ENCODE measurements at regions not wholly inside any gene's neighbourhood (a gene's known extent, or its start where the extent isn't known, plus 50 kb on each side); places are given as distances from the start of the nearest gene placed in this dataset.

DNA sequence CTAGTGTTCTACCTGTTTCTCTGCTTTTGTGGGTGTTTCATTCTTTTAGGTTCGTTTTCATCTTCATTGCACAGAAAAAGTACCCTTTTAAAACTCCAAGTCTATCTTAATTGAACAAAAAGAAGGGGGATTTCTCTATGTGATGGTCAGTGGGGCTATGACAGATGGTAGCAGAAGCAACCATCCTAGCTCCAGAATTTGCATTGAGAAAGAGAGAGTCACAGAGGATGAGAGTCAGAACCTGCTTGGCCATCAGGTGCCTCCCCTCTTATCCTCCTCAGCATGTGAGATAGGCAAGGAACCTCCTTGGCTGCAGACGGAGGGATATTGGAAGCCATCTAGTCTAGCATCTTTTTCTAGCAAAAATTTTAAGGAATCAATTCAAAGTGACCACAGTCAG lies 398.0 kb upstream of the DCC start:
- DNase-seq: no peak

DNA sequence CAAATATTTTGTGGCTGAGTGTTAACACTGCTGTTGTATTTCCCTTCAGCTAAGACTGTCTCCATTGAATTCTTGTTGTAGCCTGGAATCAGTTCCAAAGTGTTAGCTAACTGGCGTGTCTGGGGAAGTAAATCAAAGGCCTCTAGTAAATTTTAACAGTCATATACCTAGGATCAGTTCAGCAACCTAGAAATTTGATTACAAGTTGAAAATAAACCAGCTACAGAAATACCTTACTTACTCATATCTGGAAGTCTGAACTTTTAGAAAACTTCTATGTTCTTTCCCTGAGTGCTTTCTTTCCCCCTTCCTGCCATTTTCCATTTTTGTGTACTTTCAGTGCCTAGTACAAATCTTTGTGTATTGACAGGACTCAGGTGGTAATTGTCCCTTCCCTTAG lies 396.7 kb upstream of the DCC start:
- DNase-seq: no peak

- DNase-seq: no peak
These were observed 393.1 kb upstream of the DCC start for GRCh38 chr18:51946946-51947345.

GRCh38 chr18:51952844-51953243 lies 387.2 kb upstream of the DCC start:
- no peak for DNase-seq

DNA sequence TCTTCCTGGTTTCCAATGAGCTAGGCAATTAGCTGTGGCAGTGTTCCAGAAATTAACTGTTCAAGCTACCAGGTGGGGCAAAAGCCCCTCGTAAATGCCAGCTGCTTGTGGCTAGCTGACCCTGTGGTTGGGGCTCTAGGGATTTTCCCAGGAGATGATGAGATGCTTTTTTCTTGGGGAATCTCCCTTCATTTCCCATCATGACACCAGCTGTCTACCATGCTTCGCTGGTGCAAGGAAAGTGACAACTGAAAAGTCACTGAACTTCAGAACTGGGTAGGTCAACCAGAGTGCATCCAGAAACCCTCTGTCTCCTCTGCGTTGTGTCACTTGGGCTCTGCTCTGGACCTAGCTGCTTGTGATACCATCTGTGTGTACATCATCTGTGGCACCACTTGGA lies 386.5 kb upstream of the DCC start:
- DNase-seq: no peak

DNA sequence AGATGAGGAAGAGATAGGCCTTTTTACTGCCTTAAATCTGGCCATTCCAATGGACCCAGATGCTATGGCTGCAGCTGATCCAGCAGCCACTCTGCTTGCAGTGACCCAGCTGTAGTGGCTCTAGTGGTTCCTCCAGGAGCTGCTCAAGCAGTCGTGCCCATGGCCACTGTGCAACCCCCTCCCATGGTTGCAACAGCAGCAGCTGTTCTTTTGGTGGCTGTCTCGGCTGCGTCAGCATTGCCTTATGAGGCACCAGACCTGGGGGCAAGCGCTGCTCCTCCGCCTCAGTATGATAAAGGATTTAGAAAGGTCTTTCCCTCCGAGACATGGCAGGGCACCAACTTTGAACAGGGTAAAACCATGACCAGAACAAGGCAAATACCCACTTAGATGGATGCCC lies 384.9 kb upstream of the DCC start:
- DNase-seq: no peak

GRCh38 chr18:51957001-51957400 lies 383.0 kb upstream of the DCC start:
- DNase-seq: no peak

DNA sequence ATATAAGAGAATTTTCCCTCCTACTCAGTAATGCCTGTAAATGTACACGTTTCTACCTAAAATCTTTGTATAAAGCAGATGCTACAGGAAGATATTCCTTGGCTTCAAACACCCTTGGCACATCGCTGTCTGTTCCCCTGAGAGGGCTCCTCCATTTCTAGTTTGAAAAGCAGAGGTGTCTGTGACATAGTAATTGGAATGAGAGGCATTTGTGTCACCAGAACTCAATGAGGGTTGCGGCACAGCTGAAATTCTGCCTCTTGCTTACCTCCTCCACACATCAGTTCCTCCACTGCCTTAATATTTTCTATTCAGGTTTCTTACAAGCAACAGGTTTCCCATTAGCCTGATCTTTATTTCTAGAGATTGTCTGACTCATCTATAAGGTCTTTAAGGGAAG lies 359.9 kb upstream of the DCC start:
- DNase-seq: no peak

- DNase-seq: no peak
These were observed 351.7 kb upstream of the DCC start for GRCh38 chr18:51988277-51988676.

- no peak for DNase-seq
These were observed 342.9 kb upstream of the DCC start for GRCh38 chr18:51997129-51997528.

DNA sequence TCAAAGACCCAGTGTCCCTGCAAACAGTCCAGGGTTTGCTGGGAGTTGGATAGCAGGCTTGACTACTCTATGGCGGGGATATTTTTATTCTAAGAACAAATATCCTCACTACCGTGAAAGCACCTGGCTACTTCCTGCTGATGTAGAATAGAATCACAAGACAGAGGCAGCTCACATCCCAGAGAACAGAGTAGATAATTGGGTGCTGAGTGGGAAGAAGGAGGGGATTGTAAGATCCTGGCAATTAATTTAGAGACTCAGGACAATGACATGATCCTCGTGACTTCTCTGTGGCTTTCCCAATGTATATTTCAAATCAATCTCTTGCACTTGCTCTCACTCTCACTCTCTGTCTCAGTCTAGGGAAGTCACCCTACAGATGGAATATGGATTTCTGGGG lies 341.9 kb upstream of the DCC start:
- no peak for DNase-seq

GRCh38 chr18:51998711-51999110 lies 341.3 kb upstream of the DCC start:
- DNase-seq: no peak

DNA sequence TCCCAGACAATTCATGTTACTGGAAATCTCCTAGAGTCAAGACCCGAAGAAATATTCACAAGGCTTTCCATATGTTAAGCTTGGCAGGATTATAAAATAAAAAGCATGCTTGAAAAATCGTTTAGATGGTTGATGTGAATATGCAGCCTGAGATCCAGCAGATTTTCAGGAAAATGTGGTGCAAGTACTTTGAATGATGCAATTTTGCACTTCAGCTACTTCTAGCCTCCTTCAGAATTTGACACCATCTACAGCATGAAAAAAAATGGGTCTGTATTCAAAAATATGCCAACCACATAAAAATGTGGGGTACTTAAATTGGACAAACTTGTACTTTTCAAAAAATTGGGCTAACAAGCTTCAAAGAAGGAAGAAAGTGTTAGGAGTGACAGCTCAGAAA lies 340.6 kb upstream of the DCC start:
- no peak for DNase-seq

DNA sequence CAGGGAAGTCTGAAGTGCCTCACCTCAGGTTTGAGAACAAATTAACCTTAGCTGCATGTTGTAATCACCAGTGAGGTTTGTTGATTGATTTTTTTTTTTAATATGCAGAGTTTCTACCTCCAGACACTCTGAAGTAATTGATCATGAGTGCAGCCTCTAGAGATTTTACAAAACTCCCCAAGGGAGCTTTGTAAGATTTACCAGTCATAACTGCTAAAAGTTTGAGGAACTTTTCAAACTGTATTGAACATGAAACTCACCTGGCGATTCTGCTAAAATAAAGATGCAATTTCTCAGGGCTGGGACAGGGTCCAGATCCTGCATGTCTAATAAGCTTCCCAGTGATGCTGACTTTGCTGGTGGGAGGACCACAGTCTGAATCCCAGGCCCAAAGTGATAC lies 339.6 kb upstream of the DCC start:
- no peak for DNase-seq

GRCh38 chr18:52001106-52001505 lies 338.9 kb upstream of the DCC start:
- no peak for DNase-seq

GRCh38 chr18:52002600-52002999 lies 337.4 kb upstream of the DCC start:
- no peak for DNase-seq

- no peak for DNase-seq
These were observed 332.9 kb upstream of the DCC start for GRCh38 chr18:52007105-52007504.

- DNase-seq: no peak
These were observed 331.7 kb upstream of the DCC start for GRCh38 chr18:52008330-52008729.

- no peak for DNase-seq
These were observed 331.3 kb upstream of the DCC start for GRCh38 chr18:52008736-52009135.

GRCh38 chr18:52009958-52010357 lies 330.0 kb upstream of the DCC start:
- DNase-seq: no peak

DNA sequence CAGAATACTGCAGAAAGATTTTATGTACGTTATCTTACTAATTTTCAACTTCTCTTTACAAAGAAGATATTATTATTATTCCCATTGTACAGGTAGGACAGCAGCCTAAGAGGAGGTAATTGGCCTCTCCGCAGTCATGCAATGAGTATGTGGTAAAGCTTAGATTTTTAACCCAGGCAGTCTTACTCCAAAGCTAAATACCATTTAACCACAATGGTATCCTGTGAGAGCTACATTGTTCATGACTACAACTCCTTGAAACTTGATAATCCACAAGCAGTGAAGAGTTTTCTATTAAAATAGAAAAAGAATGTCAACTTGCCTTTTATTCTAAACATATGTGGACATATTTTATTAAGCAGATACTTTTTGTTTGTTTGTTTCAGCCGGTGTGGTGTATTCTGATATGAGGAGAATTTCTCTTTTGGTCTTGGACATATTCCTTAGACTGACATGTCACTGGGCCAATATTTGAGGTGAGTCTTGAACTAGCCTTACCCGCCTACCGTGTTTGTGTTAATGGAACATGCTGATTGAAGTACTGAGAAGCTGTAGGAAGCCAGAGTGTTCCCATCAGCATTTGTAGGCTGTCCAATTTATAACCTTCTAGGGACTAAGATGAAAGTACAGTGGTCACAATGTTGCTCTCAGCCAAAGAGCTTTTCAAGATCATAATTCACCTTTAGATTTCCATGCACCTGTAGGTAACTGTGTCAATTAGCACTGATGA lies 293.9 kb upstream of the DCC start:
- DNase-seq: no peak

DNA sequence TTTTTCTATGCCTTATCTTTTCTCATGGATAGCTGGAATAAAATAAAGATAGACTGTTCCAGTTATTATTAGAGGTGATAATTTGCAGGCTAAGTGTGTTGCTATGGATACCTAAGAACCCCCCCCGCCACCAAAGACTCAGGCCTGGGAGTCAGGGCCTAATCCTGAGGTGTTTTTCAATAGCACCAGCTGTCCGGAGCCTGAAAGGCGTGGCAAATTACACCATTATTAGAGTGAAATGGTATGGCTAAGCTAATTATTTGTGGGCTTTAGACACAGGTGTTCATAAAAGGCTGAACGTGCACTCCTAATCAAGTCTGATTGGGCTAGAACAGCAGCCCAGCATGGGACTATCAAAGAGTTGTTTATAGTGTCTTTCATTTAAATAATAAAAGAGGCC lies 293.2 kb upstream of the DCC start:
- no peak for DNase-seq

- no peak for DNase-seq
These were observed 285.7 kb upstream of the DCC start for GRCh38 chr18:52054324-52054723.

DNA sequence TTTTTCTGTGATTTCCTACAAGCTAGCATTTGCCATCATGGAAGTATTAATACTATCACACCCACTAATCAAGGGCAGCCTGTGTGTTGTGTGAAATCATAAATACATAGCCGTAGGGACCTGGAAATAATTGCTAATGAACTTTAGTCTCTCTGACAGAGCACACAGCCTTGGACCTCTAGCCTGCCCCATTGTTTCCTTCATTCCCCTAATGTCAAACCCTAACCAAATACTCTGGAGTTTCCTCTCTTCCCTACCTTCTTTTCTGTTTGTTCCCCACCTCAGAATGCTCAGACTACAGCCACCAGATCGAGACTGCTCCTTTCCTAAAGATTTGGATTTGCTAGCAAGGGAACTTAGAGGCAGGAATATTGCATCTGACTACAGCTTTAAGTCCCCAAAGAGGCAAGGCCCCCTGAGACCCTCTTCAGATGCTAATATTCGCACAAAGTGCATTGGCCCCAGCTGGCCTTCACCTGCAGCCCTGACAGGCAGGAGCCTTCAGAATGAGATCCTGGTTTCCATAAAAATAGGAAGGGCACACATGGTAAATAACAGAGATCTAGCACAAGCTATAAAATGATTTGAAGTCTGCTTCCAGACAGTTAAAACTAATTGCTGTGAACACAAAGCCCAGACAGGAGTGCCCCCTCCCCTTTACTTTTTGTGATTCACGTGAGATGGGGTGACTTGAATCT lies 279.2 kb upstream of the DCC start:
- DNase-seq: no peak

Data from renal pelvis (tissue), 1 donor.